Mesendoderm (in vitro differentiated cells): ENCODE measurements at regions not wholly inside any gene's neighbourhood (a gene's known extent, or its start where the extent isn't known, plus 50 kb on each side); places are given as distances from the start of the nearest gene placed in this dataset.

Experiments
- DNase-seq: peaks from one replicate; pipeline ENCODE4 v3.0.0; 2013
- H2AK5ac ChIP-seq: 2 replicates; pipeline ENCODE4 v1.6.1; 2013; ENCODE audit warnings: low read length, inconsistent platforms
- H2BK120ac ChIP-seq: 2 replicates; pipeline ENCODE4 v1.6.1; 2013; ENCODE audit warnings: low read depth, mild to moderate bottlenecking, low read length, moderate library complexity, mixed read lengths
- H2BK15ac ChIP-seq: replicated peaks from 2 replicates; pipeline ENCODE4 v1.6.1; 2013; ENCODE audit warnings: low read depth, mild to moderate bottlenecking, moderate library complexity
- H2BK5ac ChIP-seq: 2 replicates; pipeline ENCODE4 v1.6.1; 2013; ENCODE audit warnings: low read length, inconsistent platforms
- H3K18ac ChIP-seq: 2 replicates; pipeline ENCODE4 v1.6.1; 2013; ENCODE audit warnings: mild to moderate bottlenecking, low read length, mixed read lengths
- H3K23ac ChIP-seq: one replicate; pipeline ENCODE4 v1.6.1; 2013; ENCODE audit warnings: low read length
- H3K27ac ChIP-seq: 2 replicates; pipeline ENCODE4 v1.5.1; 2013; ENCODE audit warnings: low read depth, mild to moderate bottlenecking, inconsistent platforms, low read length, moderate library complexity
- H3K27me3 ChIP-seq: 2 replicates; pipeline ENCODE4 v1.6.1; 2013; ENCODE audit warnings: low read length, control low read depth, mild to moderate bottlenecking, inconsistent platforms; ENCODE audit not compliant: insufficient read depth, poor library complexity
- H3K36me3 ChIP-seq: 2 replicates; pipeline ENCODE4 v1.6.1; 2013; ENCODE audit warnings: low read length, inconsistent platforms; ENCODE audit not compliant: control insufficient read depth, insufficient read depth
- H3K4ac ChIP-seq: one replicate; pipeline ENCODE4 v1.6.1; 2013; ENCODE audit warnings: low read depth, mild to moderate bottlenecking, low read length, moderate library complexity
- H3K4me1 ChIP-seq: 2 replicates; pipeline ENCODE4 v1.6.1; 2013; ENCODE audit warnings: low read depth, low read length, inconsistent platforms; ENCODE audit not compliant: control insufficient read depth
- H3K4me2 ChIP-seq: 2 replicates; pipeline ENCODE4 v1.6.1; 2013; ENCODE audit warnings: low read length
- H3K4me3 ChIP-seq: 2 replicates; pipeline ENCODE4 v1.5.1; 2013; ENCODE audit warnings: mild to moderate bottlenecking, low read length
- H3K56ac ChIP-seq: one replicate; pipeline ENCODE4 v1.6.1; 2013; ENCODE audit warnings: low read length
- H3K79me1 ChIP-seq: 2 replicates; pipeline ENCODE4 v1.6.1; 2013; ENCODE audit warnings: low read length, inconsistent platforms
- H3K79me2 ChIP-seq: 2 replicates; pipeline ENCODE4 v1.6.1; 2013; ENCODE audit warnings: mild to moderate bottlenecking, low read length; ENCODE audit not compliant: control insufficient read depth, insufficient read depth
- H3K9ac ChIP-seq: 2 replicates; pipeline ENCODE4 v1.6.1; 2013; ENCODE audit warnings: low read length, inconsistent platforms
- H4K5ac ChIP-seq: one replicate; pipeline ENCODE4 v1.6.1; 2013; ENCODE audit warnings: low read length
- H4K8ac ChIP-seq: one replicate; pipeline ENCODE4 v1.6.1; 2013; ENCODE audit warnings: low read depth, mild to moderate bottlenecking, control low read depth, low read length, moderate library complexity
- WGBS: extraction: QIAGEN DNeasy Blood & Tissue Kit; methylation state at CpG from one replicate; pipeline ENCODE4 v1.1.7; 2013; ENCODE audit warnings: low lambda C conversion rate, missing lambda C conversion rate; ENCODE audit not compliant: insufficient coverage; ENCODE audit errors: extremely low coverage; 5-methylcytosine and 5-hydroxymethylcytosine counted together

- Histone ChIP-seq H2AK5ac (no peak overlapping the region), H3K79me2 (no peaks in the 10 kb centered on the region), H3K4me2 (no peak overlapping the region), H3K4ac (no peak overlapping the region), H3K4me1 (no peaks in the 10 kb centered on the region), H3K56ac (no peak overlapping the region), H3K9ac (no peak overlapping the region), H3K79me1 (no peaks in the 10 kb centered on the region), H3K27me3 (no peaks in the 10 kb centered on the region), H4K5ac (no peak overlapping the region), H4K8ac (no peak overlapping the region), H2BK120ac (no peak overlapping the region), H2BK5ac (no peak overlapping the region), H2BK15ac (no peak overlapping the region), H3K18ac (no peak overlapping the region), H3K4me3 (no peak overlapping the region), H3K27ac (no peak overlapping the region), H3K23ac (no peak overlapping the region), H3K36me3 (no peaks in the 10 kb centered on the region)
- DNase-seq = no peak
- no CpG with 5 or more reads among the region's 5 CpGs for WGBS
Observed at GRCh38 chr3:59506191-59506590, 456.4 kb upstream of the CFAP20DC start.

- no peak overlapping the region for H3K56ac ChIP-seq
- H2AK5ac ChIP-seq = no peak overlapping the region
- no peak overlapping the region for H3K9ac ChIP-seq
- no peaks in the 10 kb centered on the region for H3K4me1 ChIP-seq
- no peaks in the 10 kb centered on the region for H3K79me1 ChIP-seq
- no peak overlapping the region for H3K4ac ChIP-seq
- no peaks in the 10 kb centered on the region for H3K36me3 ChIP-seq
- H3K27ac ChIP-seq = no peak overlapping the region
- H3K4me2 ChIP-seq = no peak overlapping the region
- no peaks in the 10 kb centered on the region for H3K27me3 ChIP-seq
- no CpG with 5 or more reads among the region's 3 CpGs for WGBS
- H3K79me2 ChIP-seq = no peaks in the 10 kb centered on the region
- no peak overlapping the region for H4K5ac ChIP-seq
- H2BK120ac ChIP-seq = no peak overlapping the region
- H3K4me3 ChIP-seq = no peak overlapping the region
- no peak overlapping the region for H2BK5ac ChIP-seq
- no peak overlapping the region for H3K23ac ChIP-seq
- DNase-seq = no peak
- H4K8ac ChIP-seq = no peak overlapping the region
- H2BK15ac ChIP-seq = no peak overlapping the region
- no peak overlapping the region for H3K18ac ChIP-seq
Observed at GRCh38 chr3:59503441-59503840, 453.6 kb upstream of the CFAP20DC start.

GRCh38 chr3:59502806-59503205 is 453.0 kb upstream of the CFAP20DC start:
- DNase-seq = no peak
- Histone ChIP-seq H3K9ac (no peak overlapping the region), H3K4me3 (no peak overlapping the region), H3K4ac (no peak overlapping the region), H3K56ac (no peak overlapping the region), H3K4me1 (no peaks in the 10 kb centered on the region), H2BK5ac (no peak overlapping the region), H3K79me1 (no peaks in the 10 kb centered on the region), H4K8ac (no peak overlapping the region), H3K4me2 (no peak overlapping the region), H3K23ac (no peak overlapping the region), H3K36me3 (no peaks in the 10 kb centered on the region), H3K27me3 (no peaks in the 10 kb centered on the region), H3K27ac (no peak overlapping the region), H4K5ac (no peak overlapping the region), H3K18ac (no peak overlapping the region), H2AK5ac (no peak overlapping the region), H2BK15ac (no peak overlapping the region), H2BK120ac (no peak overlapping the region), H3K79me2 (no peaks in the 10 kb centered on the region)
- no CpG with 5 or more reads among the region's 4 CpGs for WGBS

GRCh38 chr3:59499954-59500353 is 450.1 kb upstream of the CFAP20DC start:
- Histone ChIP-seq H2BK120ac (no peak overlapping the region), H3K18ac (no peak overlapping the region), H3K23ac (no peak overlapping the region), H2BK5ac (no peak overlapping the region), H3K36me3 (no peaks in the 10 kb centered on the region), H3K4me2 (no peak overlapping the region), H3K4ac (no peak overlapping the region), H3K9ac (no peak overlapping the region), H2BK15ac (no peak overlapping the region), H3K27ac (no peak overlapping the region), H3K27me3 (no peaks in the 10 kb centered on the region), H3K4me3 (no peak overlapping the region), H3K56ac (no peak overlapping the region), H3K4me1 (no peaks in the 10 kb centered on the region), H4K8ac (no peak overlapping the region), H2AK5ac (no peak overlapping the region), H3K79me1 (no peaks in the 10 kb centered on the region), H3K79me2 (no peaks in the 10 kb centered on the region), H4K5ac (no peak overlapping the region)
- no CpG with 5 or more reads among the region's 4 CpGs for WGBS
- no peak for DNase-seq

- H2BK120ac ChIP-seq = no peak overlapping the region
- no peak overlapping the region for H3K4me2 ChIP-seq
- H2BK15ac ChIP-seq = no peak overlapping the region
- H3K4me1 ChIP-seq = no peaks in the 10 kb centered on the region
- H3K4ac ChIP-seq = no peak overlapping the region
- WGBS = no CpG with 5 or more reads among the region's 15 CpGs
- no peak overlapping the region for H3K4me3 ChIP-seq
- peak overlapping the region; percentile 10 for H3K23ac ChIP-seq
- no peak overlapping the region for H3K9ac ChIP-seq
- H4K8ac ChIP-seq = no peak overlapping the region
- H3K18ac ChIP-seq = no peak overlapping the region
- H3K79me2 ChIP-seq = no peaks in the 10 kb centered on the region
- no peak overlapping the region for H3K56ac ChIP-seq
- DNase-seq = no peak
- no peak overlapping the region for H4K5ac ChIP-seq
- H3K27me3 ChIP-seq = no peaks in the 10 kb centered on the region
- H2BK5ac ChIP-seq = no peak overlapping the region
- no peak overlapping the region for H2AK5ac ChIP-seq
- H3K27ac ChIP-seq = no peak overlapping the region
- H3K36me3 ChIP-seq = no peaks in the 10 kb centered on the region
- H3K79me1 ChIP-seq = no peaks in the 10 kb centered on the region
Observed at GRCh38 chr3:59499000-59499399, 449.2 kb upstream of the CFAP20DC start.

- Histone ChIP-seq H3K56ac (no peak overlapping the region), H4K5ac (no peak overlapping the region), H3K4me3 (no peak overlapping the region), H2BK5ac (no peak overlapping the region), H3K23ac (no peak overlapping the region), H3K27me3 (no peaks in the 10 kb centered on the region), H3K79me1 (no peaks in the 10 kb centered on the region), H3K27ac (no peak overlapping the region), H3K36me3 (no peaks in the 10 kb centered on the region), H3K4me2 (no peak overlapping the region), H4K8ac (no peak overlapping the region), H2BK120ac (no peak overlapping the region), H3K79me2 (no peaks in the 10 kb centered on the region), H2AK5ac (no peak overlapping the region), H3K9ac (no peak overlapping the region), H2BK15ac (no peak overlapping the region), H3K18ac (no peak overlapping the region), H3K4me1 (no peaks in the 10 kb centered on the region), H3K4ac (no peak overlapping the region)
- no CpG with 5 or more reads among the region's 5 CpGs for WGBS
- no peak for DNase-seq
Observed at GRCh38 chr3:59496250-59496649, 446.4 kb upstream of the CFAP20DC start.
